Caco-2 (cell line): ENCODE measurements at regions not wholly inside any gene's neighbourhood (a gene's known extent, or its start where the extent isn't known, plus 50 kb on each side); places are given as distances from the start of the nearest gene placed in this dataset.

Source experiments
- BruUV-seq: library from RNA; stranded (reverse); fragments of 400-500 nt; replicated peaks from 2 replicates; lab custom pipeline; 2021; lab: Mats Ljungman, UMichigan
- CTCF ChIA-PET: fragments of 300-600 bp; sonication (Branson Sonifier 250); formaldehyde crosslinking; loops from one replicate; lab custom pipeline; 2022; ENCODE audit warnings: antibody characterized with exemption; lab: Charles Lee
- POLR2A ChIA-PET: fragments of 300-600 bp; sonication (Branson Sonifier 250); formaldehyde crosslinking; loops from one replicate; lab custom pipeline; 2022; ENCODE audit warnings: antibody characterized with exemption; lab: Charles Lee
- DNase-seq, 2 experiments: peaks; one replicate each; pipeline versions ENCODE4 v3.0.0 to v3.0.0-alpha.2; 2020 to 2022
- H3K27me3 ChIP-seq: replicated peaks from 2 replicates; pipeline ENCODE4 v1.6.0; 2011; ENCODE audit warnings: low read length; ENCODE audit not compliant: control insufficient read depth, insufficient read depth
- H3K36me3 ChIP-seq: 2 replicates; pipeline ENCODE4 v1.5.1; 2011; ENCODE audit warnings: low read length; ENCODE audit not compliant: control insufficient read depth, insufficient read depth
- H3K4me1 ChIP-seq: fragments of 250-450 bp; sonication (Bioruptor Pico); 2 replicates; pipeline ENCODE4 v1.5.1; 2020; ENCODE audit warnings: mild to moderate bottlenecking
- H3K4me3 ChIP-seq: 2 replicates; pipeline ENCODE4 v1.5.1; 2011; ENCODE audit warnings: low read depth, mild to moderate bottlenecking, control low read depth, low read length
- H3K9me3 ChIP-seq: fragments of 250-450 bp; sonication (Bioruptor Pico); 2 replicates; pipeline ENCODE4 v1.5.1; 2020; ENCODE audit warnings: mild to moderate bottlenecking, moderate library complexity
- H3K27ac Mint-ChIP-seq: one replicate; pipeline ENCODE4 v1.8.0; 2022; ENCODE audit warnings: mixed read lengths; ENCODE audit not compliant: unreplicated experiment
- H3K27me3 Mint-ChIP-seq: one replicate; pipeline ENCODE4 v1.8.0; 2022; ENCODE audit warnings: mixed read lengths; ENCODE audit not compliant: insufficient read depth, unreplicated experiment
- H3K36me3 Mint-ChIP-seq: one replicate; pipeline ENCODE4 v1.8.0; 2022; ENCODE audit warnings: mild to moderate bottlenecking, mixed read lengths; ENCODE audit not compliant: insufficient read depth, unreplicated experiment
- H3K4me1 Mint-ChIP-seq: one replicate; pipeline ENCODE4 v1.8.0; 2022; ENCODE audit warnings: low read depth, mixed read lengths; ENCODE audit not compliant: unreplicated experiment
- H3K4me3 Mint-ChIP-seq: one replicate; pipeline ENCODE4 v1.8.0; 2022; ENCODE audit warnings: mild to moderate bottlenecking, moderate library complexity, mixed read lengths; ENCODE audit not compliant: unreplicated experiment
- H3K9me3 Mint-ChIP-seq: one replicate; pipeline ENCODE4 v1.8.0; 2022; ENCODE audit warnings: mixed read lengths; ENCODE audit not compliant: unreplicated experiment
- CTCF ChIP-seq, 2 experiments: fragments of 200-600 bp in 1 of 2; IDR thresholded peaks; 1 replicate in 1 of 2; 2 replicates in 1 of 2; pipeline versions ENCODE4 v1.5.1 to v1.8.0; 2011 to 2022; ENCODE audit warnings: antibody characterized with exemption in 1 of 2, control low read depth in 1 of 2, inconsistent platforms in 1 of 2, low read depth in 1 of 2, low read length in 1 of 2, mild to moderate bottlenecking in 1 of 2, moderate library complexity in 1 of 2; ENCODE audit not compliant: insufficient read depth in 1 of 2, severe bottlenecking in 1 of 2, unreplicated experiment in 1 of 2
- intact Hi-C: fragments of 100-400 bp; cut with micrococcal nuclease; formaldehyde crosslinking; loops from one replicate; pipeline ENCODE4 v1.10.0; 2022; ENCODE audit not compliant: unreplicated experiment

- H3K27me3 ChIP-seq: no peaks in the 10 kb centered on the region
- no TSS peak for BruUV-seq
- H3K4me3 ChIP-seq: no peak overlapping the region
- intact Hi-C loops: no loop called here
- Mint-ChIP-seq H3K27ac (no peak overlapping the region), H3K9me3 (no peaks in the 10 kb centered on the region), H3K4me3 (no peak overlapping the region), H3K27me3 (no peaks in the 10 kb centered on the region), H3K36me3 (no peaks in the 10 kb centered on the region), H3K4me1 (no peaks in the 10 kb centered on the region)
- no peaks in the 10 kb centered on the region for H3K4me1 ChIP-seq
- no peaks in the 10 kb centered on the region for H3K36me3 ChIP-seq
- CTCF ChIA-PET: no interaction called here
- POLR2A ChIA-PET: no interaction called here
- H3K9me3 ChIP-seq: no peaks in the 10 kb centered on the region
- no peak for DNase-seq
- TF ChIP-seq CTCF (IDR thresholded peaks at IDR 0.05; ENCODE audit: insufficient read depth in 1 of 2, low read depth in 1 of 2, low read length in 1 of 2, severe bottlenecking in 1 of 2, unreplicated experiment in 1 of 2): no peak
Measured at GRCh38 chr16:6636457-6636856, 696.2 kb upstream of the RBFOX1 start.

DNA sequence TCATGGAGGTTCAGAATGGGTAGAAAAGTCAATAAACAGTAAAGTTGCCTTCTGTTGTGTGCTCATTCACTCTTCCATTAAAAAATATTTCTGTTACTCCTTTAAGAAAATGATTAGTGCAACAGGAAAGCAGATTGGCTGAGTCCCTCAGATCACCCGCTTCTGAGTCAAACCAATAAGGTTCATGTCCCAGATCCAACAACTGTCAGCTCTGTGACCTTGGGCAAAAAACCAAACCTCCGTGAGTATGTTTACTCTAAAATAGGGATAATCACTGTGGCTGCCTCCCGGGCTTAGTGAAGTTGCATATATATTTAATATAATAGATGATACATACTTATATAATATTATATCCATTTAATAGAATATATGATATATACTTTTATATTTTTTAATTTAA, 698.5 kb upstream of the RBFOX1 start:
- Histone ChIP-seq H3K4me3 (no peak overlapping the region), H3K4me1 (no peaks in the 10 kb centered on the region), H3K27me3 (no peaks in the 10 kb centered on the region), H3K36me3 (no peaks in the 10 kb centered on the region), H3K9me3 (no peaks in the 10 kb centered on the region)
- no peak for TF ChIP-seq CTCF (IDR thresholded peaks at IDR 0.05; ENCODE audit: insufficient read depth in 1 of 2, low read depth in 1 of 2, low read length in 1 of 2, severe bottlenecking in 1 of 2, unreplicated experiment in 1 of 2)
- no peaks in the 10 kb centered on the region for H3K36me3 Mint-ChIP-seq
- no TSS peak for BruUV-seq
- DNase-seq: no peak
- no peak overlapping the region for H3K4me3 Mint-ChIP-seq
- no peaks in the 10 kb centered on the region for H3K4me1 Mint-ChIP-seq
- ChIA-PET CTCF (no interaction called here), POLR2A (no interaction called here)
- intact Hi-C loops: no loop called here
- no peaks in the 10 kb centered on the region for H3K9me3 Mint-ChIP-seq
- H3K27me3 Mint-ChIP-seq: peaks cover 4% of the 10 kb centered on the region
- H3K27ac Mint-ChIP-seq: no peak overlapping the region

DNA sequence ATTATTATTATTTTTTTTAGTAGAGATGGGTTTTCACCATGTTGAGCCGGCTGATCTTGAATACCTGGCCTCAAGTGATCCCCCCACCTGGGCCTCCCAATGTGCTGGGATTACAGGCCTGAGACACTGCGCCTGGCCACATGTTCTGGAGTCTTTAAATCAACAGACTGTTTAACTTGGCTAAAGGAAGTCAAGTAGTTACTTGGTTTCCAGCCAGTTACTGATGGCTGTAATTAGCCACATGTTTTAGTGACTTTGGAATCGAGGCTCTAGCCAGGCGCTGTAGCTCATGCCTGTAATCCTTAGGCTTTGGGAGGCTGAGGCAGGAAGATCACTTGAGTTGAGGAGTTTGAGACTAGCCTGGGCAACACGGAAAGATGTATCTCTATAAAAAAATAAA, 699.2 kb upstream of the RBFOX1 start:
- Mint-ChIP-seq H3K4me3 (no peak overlapping the region), H3K4me1 (no peaks in the 10 kb centered on the region), H3K27me3 (peaks cover 4% of the 10 kb centered on the region), H3K27ac (no peak overlapping the region), H3K36me3 (peaks cover 3% of the 10 kb centered on the region), H3K9me3 (no peaks in the 10 kb centered on the region)
- ChIA-PET POLR2A (no interaction called here), CTCF (no interaction called here)
- no TSS peak for BruUV-seq
- H3K36me3 ChIP-seq: no peaks in the 10 kb centered on the region
- no peaks in the 10 kb centered on the region for H3K4me1 ChIP-seq
- H3K9me3 ChIP-seq: no peaks in the 10 kb centered on the region
- no peak overlapping the region for H3K4me3 ChIP-seq
- intact Hi-C loops: no loop called here
- no peak for TF ChIP-seq CTCF (IDR thresholded peaks at IDR 0.05; ENCODE audit: insufficient read depth in 1 of 2, low read depth in 1 of 2, low read length in 1 of 2, severe bottlenecking in 1 of 2, unreplicated experiment in 1 of 2)
- H3K27me3 ChIP-seq: no peaks in the 10 kb centered on the region
- no peak for DNase-seq
